NOMO-1 (cell line): ENCODE measurements at regions not wholly inside any gene's neighbourhood (a gene's known extent, or its start where the extent isn't known, plus 50 kb on each side); places are given as distances from the start of the nearest gene placed in this dataset.
"Not testable (repeated sequence)": the region's sequence is repeated elsewhere in the genome, so short reads cannot be mapped to it uniquely, and the experiment has no call there.

Experiments used
- DNase-seq, 2 experiments: peaks; one replicate each; lab custom pipeline; 2025; ENCODE audit not compliant: unreplicated experiment in 2 of 2; lab: John Stamatoyannopoulos, UW

DNA sequence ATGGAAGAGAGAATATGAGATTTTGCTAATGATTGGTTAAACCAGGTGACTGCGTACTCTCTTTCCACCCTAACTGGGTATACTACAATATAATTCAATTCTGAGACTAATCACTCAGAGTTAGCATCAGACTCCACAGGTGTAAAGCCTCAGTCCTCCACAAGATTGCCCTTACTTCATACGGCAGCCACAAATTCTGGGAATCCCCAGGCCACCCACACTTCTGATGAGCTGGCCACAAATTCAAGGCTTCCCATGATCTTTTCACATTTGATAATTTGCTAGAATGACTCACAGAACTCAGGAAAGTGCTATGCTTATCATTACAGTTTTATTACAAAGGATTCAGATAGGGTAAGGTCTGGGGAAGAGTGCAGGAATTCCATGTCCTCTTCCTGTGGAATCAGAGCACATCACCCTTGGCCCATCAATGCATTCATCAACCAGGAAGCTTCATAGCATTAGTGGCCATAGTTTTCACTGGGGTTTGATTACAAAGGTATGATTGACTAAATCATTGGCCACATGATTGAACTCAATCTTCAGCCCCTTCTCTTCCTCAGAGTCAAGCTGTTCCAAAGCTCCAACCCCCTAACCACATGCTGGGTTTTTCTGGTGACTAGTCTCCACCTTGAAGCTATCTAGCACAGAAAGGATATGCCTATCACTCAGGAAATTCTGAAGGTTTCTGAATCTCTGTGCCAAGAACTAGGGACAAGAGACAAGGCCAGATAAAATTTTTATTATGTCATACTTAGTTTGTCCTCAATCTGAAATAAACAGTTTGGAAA, 131.7 kb downstream of the HHIPL2 start:
- DNase-seq = no peak

DNA sequence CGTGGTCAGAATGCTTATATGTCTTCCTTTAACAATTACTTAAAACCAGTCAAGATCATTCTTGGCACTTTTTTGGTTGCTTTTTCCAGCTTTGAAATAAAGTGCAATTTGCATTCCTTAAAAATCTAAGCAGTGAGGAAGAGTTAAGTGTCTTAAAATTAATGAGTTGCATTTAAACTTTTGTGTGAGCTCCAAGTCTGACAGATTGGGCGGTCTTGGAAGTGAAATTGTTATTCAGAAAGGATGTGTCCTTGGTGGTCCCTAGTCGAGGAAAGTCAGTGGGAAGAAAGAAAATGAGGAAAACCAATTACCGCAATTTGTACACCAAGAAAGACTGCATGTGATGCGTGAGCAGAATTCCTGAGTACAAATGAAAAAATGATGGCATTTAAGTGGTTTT, 132.5 kb downstream of the HHIPL2 start:
- DNase-seq = no peak

DNA sequence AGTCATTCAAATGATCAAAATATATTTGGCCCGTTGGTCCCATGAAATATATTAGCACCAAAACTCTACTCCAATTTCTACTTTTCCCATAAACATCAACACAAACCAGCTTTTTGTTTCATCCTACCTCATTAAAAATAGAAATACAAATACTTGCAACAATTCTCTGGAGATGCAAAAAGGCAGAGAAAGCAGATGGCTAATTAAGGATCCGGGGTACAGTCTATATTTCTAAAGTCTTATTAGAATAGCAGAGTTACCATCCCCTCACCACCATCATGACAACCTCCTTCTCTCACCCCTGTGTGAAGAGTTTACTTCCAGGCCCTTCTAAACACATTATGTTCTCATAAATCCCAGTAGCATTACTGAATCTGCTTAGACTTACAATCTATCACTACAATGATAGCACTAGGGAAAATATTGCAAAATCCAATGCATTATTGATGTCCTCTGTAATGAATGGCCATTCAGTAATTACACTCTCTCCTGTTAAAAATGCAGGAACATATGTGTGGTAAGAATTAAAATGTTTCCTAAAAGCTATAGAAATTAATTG, 133.8 kb downstream of the HHIPL2 start:
- no peak for DNase-seq

DNA sequence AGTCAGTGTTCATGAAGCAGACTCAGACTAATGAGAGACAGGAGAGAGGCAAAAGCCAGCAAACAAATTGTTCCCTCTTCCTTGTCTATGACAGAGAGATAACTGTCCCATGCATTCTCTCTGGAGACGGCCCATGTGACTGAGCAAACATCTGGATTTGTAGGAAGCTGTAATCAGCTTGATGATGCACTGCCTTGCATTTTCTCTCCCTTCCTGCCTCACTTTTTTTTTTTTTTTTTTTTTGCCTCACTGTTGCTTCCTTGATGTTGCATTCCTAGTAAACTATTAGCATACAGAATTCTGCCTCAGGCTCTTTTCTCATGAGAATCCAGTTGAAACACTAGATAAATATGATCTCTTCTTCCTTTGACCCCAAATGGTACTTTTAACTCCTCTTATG, 134.5 kb downstream of the HHIPL2 start:
- DNase-seq = no peak

DNA sequence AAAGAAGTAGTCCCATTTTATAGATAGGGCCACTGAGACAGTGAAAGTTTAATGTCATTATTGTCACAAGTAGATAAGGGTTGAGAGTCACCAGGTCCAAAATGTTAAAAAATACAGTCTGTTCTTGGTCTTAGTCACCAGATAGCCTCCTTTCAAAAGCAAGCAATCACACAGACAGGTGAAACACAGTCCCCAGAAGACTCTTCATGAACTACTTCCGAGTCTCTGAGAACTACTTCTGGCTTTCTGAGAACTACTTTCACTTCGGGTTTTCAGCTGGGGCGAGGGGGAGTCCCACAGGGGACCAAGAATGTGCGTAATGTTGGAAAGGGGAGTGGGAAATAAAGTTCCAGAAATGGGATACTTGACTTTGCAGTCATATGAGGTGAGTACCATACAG, 143.2 kb downstream of the HHIPL2 start:
- peak; percentile 0 to 13 for DNase-seq

DNA sequence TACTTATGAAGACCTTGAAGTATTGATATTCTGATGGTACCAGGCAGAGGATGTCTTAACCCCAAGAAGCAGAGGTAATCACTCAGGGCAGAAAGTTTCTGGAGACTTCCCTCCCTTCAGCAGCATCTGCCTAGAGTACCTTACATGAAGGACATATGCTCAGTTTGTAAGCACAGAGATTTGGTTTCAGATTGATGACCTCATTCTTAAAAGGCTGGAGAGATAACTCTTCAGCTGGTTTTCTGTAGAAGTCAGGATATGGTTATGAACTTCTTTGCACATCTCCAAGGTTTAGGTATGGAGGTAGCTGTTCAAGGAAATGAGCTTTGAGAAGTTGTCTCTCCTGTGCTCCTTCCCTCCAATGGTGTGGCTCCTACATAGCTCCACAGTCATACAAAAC, 148.7 kb downstream of the HHIPL2 start:
- no peak for DNase-seq

DNA sequence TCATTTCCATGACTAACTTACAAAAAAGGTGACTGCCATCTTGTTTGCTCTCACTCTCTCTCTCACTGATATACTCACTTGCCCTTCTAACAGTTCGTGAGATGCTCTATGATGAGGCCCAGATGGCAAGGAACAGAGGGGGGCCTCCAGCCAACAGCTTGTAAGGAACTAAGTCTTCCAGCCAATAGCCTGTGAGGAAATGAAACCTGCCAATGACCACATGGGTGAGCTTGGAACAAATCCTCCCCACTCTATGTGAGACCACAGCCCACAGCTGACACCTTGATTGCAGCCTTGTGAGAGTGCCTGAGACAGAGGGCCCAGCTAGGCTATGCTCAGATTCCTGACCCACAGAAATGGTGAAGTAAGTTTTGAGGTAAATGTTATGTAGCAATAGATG, 153.7 kb downstream of the HHIPL2 start:
- no peak for DNase-seq

GRCh38 chr1:222392556-222392955, 155.3 kb downstream of the HHIPL2 start:
- DNase-seq = no peak

GRCh38 chr1:222390181-222390580, 157.7 kb downstream of the HHIPL2 start:
- no peak for DNase-seq

DNA sequence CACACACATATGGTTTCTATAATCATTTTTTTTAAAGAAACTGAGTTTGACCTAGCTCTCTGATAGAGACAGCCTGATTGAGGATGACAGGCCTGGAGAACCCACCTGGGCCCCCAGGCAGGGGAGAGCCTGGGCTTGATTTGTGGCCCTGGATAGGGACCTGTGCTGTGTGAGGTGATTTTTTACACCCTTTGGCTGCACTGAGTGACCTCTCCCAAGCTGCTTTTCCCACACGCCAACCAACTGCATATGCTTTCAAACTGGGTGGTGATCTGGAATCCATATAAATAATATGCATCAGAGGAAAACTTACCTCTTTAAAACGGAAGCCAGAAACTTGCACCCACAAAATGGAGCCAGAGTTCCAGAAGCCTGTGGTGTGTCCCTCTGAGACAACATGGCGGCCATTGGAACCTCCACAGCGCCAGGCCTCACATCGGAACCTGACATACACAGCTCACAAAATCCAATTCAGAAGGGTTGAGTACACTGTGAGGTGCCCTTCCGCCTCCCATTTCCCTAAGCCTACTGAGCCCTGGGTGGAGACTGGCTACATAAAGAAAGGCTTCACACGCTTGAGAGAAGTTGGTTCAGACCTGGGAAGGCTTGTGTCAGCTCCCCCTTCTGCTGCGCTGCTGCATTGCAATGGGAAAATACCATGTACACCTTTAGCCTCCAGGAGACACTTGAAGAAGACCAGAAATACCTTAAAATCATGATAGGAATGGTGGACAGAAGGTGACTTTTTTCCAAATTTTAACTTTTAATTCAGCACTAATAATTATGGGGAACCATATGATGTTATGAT, 160.7 kb downstream of the HHIPL2 start:
- DNase-seq = no peak

DNA sequence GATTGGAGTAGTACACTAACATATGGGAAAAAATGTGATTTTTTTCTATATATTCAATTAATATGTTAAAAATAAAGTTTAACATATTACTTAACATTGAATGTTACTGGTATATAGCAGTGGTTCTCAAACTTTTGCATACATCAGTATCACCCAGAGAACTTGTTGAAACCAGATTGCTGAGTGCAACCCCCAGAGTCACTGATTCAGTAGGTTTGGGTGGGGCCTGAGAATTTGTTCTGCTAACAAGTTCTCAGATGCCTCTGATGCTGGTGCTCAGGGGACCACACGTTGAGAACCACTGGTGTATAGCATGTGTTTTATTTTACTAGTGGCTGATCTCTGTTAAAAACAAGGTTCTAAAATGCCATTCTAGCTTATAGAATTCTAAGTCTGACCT, 161.9 kb downstream of the HHIPL2 start:
- no peak for DNase-seq

DNA sequence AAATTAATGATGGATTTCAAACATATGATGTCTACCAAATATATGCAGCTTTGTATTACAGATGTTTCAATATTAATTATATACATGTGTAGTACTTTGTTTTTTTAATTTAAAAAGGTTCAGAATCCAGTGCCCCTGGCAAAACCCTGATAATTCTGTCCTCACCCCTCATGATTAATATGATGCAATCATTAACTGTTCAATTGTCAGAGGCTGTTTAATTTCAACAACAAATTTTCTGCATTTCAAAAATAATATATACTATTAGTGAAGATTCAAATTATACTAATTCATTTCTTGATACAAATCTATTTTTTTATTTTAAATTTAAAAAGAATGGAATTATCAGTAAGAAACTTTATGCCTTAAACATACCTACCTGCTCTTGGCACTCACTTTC, 162.6 kb downstream of the HHIPL2 start:
- no peak for DNase-seq

GRCh38 chr1:222384531-222384930, 163.4 kb downstream of the HHIPL2 start:
- DNase-seq = no peak

GRCh38 chr1:222382171-222382570, 165.7 kb downstream of the HHIPL2 start:
- DNase-seq = no peak

DNA sequence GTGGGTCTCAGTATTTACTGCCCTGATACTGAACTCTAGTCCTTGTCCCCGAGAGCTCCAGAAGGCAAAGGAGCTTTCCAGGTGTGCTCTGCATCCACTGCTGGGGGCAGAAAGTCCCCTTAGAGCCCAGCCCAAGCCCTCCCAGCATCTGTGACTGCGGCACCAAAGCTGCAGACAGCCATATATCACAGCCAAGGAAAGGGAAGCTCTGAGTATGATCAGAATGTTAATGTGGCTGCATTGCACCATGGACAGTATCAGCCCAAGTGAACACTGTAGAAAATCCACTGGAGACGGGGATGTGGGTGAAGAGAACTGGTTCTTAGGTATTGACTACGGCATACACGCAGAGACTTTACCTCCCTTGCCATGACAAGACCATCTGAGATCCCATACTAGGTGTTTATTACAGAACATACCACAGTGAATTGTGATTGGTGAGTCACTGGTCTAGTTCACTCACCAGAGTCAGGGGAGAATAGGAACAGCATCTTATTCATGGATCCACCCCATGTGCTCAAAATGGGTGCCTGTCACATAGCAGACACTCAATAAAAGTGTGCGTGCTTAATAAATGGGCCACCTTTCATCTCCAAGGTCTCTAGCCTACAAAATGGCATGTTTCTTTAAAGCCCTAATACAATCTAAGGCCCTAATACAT, 170.3 kb downstream of the HHIPL2 start:
- DNase-seq = no peak

GRCh38 chr1:222376791-222377190, 171.1 kb downstream of the HHIPL2 start:
- DNase-seq = not testable (repeated sequence)

DNA sequence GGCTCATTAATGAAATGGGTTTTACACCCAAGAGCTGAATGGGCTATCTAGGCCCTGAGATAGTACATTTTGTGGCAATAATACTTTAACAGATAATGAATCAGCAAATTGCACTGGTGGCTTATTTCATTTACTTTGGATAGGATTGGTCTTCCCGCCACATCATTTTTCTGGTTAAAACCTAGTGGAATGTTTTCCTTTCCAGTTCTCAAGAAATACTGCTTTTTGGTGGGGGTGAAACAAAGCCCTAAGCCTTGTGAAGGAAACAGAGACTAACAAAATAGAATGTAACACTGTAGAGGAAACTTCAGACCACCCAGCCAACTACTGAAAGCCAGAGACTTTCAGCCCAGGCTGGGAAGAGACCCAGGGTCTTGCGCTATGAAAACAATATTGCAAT, 172.2 kb downstream of the HHIPL2 start:
- DNase-seq = no peak

DNA sequence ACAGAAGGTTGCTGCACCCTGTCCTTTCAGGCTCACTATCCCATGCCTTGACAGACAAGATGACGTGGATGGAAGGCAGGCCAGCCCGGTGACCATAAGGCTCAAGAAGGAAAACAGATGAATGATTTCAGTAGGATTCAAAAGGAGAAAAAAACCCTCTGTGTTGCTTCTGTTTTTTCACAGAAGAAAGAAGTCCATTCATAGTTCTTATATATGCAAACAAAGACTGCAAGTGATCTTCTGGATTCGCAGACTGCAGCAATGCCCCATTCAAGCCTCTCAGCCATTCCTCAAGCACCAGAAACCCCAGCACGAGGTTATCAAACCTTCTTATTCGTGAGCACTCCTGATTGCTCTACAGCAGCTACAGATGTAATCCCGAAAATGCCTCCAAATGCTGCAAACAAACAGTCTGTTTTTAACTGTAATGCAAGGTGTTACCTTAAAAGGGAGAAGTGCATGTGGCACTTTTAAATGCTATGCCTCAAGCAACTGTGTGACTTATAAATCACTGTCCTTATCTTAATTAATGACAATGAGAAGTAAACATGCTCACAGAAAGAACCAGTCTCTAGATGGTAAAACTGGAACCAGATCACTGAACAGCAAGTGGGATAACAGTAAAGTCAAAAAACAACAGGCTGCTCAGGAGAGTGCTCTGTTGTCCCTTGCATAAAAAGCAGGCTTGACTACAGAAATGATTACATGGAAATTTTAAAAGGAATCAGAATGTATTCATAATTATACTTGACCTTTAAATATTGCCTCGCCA, 173.9 kb downstream of the HHIPL2 start:
- DNase-seq = no peak

DNA sequence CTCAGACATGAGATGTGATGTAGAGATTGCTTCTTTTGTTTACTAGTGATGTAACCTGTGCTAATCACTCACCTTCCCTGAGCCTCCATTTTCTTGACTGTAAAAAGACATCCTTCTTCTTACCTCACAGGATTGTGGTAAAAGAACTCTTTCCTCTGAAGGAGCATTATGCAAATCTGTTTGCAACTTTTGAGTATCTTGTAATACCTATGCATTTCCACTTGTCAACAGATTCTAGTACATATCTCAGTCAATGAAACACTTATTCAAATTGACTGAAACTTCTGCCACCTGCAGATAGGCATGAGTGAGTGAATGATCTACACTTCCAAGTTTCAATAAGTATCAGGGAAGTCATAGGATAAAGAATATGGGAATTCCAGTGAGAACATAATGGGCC, 174.7 kb downstream of the HHIPL2 start:
- DNase-seq = no peak

GRCh38 chr1:222372221-222372620, 175.7 kb downstream of the HHIPL2 start:
- DNase-seq = no peak
